ENCODE measurements at regions not wholly inside any gene's neighbourhood (a gene's known extent, or its start where the extent isn't known, plus 50 kb on each side); places are given as distances from the start of the nearest gene placed in this dataset.

- TF ChIP-seq CTCF (IDR thresholded peaks at IDR 0.05 in 2 of 3, conservative IDR thresholded peaks at IDR 0.05 in 1 of 3; ENCODE audit: borderline replicate concordance in 1 of 3, insufficient read depth in 1 of 3, low read depth in 2 of 3, low read length in 2 of 3) (no peak), POLR2AphosphoS5 (IDR thresholded peaks at IDR 0.05; ENCODE audit: low read depth, low read length) (no peak), ELF1 (IDR thresholded peaks at IDR 0.05; ENCODE audit: borderline replicate concordance, low read depth) (no peak), SIN3A (IDR thresholded peaks at IDR 0.05; ENCODE audit: low read depth) (no peak), MAX (IDR thresholded peaks at IDR 0.05) (no peak), ZBTB33 (IDR thresholded peaks at IDR 0.05; ENCODE audit: extremely low read depth, insufficient replicate concordance, low read length) (no peak), CEBPB (IDR thresholded peaks at IDR 0.05; ENCODE audit: low read depth) (no peak), SP1 (IDR thresholded peaks at IDR 0.05; ENCODE audit: low read depth) (no peak), ATF3 (IDR thresholded peaks at IDR 0.05) (no peak), POLR2A (IDR thresholded peaks at IDR 0.05; ENCODE audit: borderline replicate concordance, extremely low read depth, insufficient read depth, insufficient read length) (no peak), YY1 (IDR thresholded peaks at IDR 0.05; ENCODE audit: extremely low read depth, insufficient replicate concordance, low read depth, low read length) (no peak), EZH2 (IDR thresholded peaks at IDR 0.05) (no peak)
These were observed 294.1 kb upstream of the UBE2E2 start for GRCh38 chr3:22908989-22909507.
